Activated CD4-positive, CD25-positive, alpha-beta regulatory T cell treated with anti-CD3 and anti-CD28 coated beads, Interleukin-2, amount 50 U/mL, for 72 hours (primary cell): ENCODE measurements at regions not wholly inside any gene's neighbourhood (a gene's known extent, or its start where the extent isn't known, plus 50 kb on each side); places are given as distances from the start of the nearest gene placed in this dataset.

Source experiments
- DNase-seq: peaks from one replicate; pipeline ENCODE4 v3.0.0; 2021

DNA sequence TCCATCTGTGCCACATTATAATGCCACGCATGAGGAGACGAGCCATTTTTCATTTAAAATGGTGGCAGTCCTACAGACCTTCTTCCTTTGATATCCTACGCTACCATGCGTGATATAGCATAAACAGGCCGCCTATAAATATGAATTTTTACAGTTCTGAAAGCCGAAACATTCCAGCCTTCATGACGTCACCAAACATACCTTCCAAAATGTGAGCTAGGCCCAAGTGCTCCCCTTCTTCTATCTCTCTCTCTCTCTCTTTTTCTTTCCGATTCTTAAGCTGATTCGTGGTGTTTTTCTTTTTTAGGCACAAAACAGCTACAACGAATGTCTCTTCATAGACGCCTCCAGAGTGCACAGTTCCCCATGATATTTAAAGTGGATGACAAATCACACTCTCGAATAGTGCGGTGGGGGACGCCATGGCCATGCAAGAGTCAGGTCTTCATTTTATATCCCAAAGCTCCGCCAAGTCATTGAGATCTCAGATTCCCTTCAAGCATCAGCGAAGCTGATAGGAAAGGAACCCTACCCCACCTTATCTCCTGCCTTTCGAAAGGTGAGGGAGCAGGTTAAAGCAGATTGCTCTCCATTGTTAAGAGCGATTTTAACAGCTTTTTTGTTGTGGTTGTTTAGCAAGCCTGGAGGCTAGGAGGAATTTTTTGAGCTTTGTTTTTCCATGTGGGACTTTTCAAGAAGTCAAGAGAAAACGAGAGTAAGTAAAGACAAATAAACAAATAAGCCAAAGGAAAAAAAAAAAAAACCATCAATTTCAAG lies 436.3 kb downstream of the CMPK2 start:
- DNase-seq, result no peak

DNA sequence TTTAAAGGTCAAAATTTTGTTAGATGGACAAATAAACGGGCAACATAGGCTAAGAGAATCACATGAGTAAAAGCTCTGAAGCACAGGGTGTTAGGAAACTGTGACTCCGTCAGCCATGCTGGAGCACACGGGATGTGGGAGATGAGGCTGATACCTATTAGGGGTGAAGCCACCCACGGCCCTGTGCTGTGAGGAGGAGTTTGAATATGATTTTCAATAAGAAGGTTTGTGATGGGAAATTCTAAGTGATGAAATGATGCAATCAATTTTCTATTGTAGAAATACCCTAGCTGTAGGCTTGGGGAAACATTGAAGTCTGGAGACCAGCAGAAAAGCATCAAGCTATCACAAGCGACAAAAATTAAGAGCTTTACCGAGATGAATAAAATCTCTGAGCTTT lies 431.3 kb downstream of the CMPK2 start:
- no peak for DNase-seq

DNA sequence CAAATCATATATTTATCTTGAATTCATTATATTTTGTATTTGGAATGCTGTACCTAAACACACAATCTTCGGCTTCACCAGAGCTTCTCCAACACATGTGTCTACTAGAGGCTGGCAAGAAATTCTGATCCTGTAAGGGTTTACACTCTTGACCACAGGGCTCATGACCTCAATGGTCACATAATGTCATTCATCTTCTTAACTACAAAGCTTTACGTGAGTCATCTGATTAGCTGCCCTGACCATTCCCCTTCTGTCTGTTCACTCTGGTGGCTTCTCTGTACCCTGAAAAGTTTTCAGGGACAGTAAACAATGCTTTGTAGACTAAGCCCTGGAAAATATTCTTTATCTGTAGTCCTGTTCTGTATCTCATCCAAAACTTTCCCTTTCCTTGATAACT lies 423.9 kb downstream of the CMPK2 start:
- DNase-seq, result no peak

DNA sequence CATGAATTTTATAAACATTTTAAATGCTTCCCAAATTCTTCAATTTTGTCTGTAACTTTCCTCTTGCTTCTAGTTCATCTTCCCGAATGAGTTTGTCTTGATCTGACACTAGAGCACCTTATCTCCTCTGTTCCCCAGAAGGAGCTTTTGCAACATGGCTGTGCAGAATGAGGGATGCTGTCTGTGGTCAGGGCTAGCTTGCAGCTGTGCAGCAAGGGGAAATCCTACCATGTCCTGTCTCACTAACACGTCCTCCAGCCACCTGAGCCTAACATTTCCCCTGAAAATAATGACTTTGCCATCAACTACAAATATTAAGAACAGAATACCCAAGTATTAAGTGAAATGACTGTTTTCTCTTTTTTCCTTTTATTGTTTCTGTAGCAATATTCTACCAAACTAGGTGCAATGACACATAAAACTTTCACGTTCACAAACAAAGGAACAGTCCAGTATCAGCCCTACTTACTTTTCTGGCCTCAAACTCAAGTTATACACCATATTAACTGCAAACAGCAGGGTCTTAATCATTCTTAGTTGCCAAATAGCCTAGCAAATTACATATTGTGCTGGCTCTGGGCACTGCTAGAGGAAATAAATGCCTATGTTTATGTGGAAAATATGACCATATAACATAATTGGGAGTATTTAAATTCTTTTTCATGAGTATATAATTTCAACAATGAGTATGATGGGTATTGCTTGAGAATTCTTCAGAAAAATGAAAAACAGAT lies 423.3 kb downstream of the CMPK2 start:
- no peak for DNase-seq

DNA sequence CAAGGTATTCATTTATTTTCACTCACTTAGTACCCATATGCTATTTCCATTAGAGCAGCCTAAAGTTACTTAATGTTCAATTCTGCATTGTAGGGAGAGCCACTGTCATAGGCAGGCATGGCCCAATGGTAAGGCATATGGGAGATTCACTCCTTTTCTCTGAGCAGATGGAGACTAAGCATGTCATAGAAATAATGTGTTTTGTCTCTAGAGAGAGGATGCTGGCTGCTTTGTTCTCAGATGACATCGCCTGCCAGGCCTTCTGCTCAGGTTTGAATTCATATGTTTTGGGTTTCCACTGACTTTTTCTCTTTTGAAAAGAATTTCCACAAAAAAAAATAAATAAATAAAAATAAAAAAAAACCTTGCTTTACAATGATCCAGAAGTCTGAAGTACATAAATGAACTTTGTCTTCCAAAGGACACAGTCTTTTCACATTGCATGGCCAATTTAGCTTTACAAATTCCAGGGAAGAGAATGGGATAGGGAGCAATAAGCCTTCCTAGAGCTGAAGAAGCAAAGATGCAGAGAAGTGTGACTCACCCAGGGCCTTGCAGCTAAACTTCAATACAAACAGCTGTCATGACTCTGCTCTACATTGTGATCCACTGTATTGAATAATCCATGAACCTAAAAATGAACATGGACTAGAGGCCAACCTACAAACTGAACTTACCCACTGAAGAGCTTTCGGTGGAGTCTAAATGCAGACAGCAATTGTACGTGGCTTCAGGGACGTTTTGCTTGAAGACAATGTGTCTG lies 422.5 kb downstream of the CMPK2 start:
- DNase-seq, result no peak

DNA sequence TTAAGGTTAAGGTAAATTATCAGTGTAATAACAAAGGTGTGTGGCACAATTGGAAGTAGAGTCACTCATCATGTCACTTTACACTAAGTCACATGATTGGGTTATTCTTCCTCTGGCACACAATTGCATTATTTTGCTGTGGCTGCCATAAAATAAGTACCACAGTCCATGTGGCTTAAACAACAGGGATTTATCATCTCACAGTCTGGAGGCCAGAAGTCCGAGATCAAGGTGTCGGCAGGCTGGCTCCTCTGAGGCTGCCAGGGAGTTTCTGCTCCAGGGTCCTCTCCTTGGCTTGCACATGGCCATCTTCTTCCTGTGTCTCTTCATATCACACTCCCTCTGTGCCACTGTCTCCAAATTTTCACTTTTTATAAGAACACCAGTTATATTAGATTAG lies 421.2 kb downstream of the CMPK2 start:
- no peak for DNase-seq

DNA sequence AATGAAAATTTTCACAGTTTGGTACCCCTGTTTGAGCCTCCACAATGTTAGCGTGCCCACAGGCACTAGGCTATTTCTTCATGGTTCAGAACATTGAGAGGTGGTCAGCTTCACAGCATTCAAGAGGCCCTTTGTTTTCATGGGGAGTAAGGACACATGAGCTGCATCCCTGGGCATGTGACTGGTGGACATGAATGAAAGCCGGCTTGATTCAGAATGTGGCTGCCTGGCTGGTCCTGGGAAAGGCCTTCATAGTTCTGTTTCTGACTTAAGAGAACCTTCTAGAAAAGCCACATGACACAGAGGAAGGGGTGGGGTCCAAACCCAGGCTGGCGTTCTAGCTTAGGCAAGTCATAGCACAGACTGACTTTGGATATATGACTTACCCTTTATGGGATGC lies 420.6 kb downstream of the CMPK2 start:
- DNase-seq, result no peak

DNA sequence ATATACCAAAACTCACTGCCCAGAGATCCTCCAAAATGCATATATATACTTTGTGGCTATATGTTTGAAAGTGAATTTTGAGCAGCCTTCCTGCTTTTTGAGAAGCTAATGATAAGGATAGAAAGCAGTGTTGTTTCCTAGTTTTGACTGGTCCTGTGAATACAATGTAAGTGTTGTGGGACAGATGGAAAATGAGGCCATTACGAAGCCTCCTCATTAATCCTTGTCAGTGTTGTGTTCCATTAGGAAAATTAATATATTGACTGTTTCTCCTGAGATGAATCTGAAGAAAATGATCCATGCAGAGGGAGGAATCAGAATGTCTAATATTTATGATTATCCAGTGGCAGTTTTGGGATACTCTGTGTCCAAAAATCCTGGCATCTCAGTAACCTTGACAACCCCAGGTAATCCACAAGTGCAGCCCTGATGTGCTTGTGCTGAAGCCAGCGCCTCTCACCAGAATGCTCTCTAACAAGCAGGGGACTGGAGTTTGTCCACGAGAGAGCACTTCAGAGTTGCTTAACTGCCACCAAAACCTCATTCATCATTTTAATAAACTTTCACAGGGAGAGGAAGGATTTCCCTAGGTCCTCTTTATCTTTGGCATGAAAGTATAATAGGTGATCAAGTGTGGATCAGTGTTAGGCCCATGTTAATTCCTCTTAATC lies 418.6 kb downstream of the CMPK2 start:
- no peak for DNase-seq

DNA sequence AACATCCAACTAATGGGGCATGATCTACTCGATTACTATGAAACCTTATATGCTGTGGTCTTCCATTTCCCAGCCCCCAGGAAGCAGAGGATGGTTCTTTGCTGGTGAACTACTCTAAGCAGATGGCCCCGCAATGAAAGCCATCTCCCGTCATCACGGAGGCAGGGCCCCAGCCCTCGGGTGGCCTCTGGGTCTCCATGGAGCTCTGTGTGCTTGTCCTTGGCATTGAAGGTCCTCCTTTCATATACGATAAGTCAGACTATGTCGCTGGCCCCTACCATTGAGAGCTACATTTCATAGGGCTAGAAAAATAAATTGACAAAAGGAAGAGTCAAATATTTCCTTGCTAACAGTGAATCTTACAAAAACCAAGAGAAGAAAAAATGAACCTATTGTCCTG lies 416.8 kb downstream of the CMPK2 start:
- DNase-seq, result no peak

DNA sequence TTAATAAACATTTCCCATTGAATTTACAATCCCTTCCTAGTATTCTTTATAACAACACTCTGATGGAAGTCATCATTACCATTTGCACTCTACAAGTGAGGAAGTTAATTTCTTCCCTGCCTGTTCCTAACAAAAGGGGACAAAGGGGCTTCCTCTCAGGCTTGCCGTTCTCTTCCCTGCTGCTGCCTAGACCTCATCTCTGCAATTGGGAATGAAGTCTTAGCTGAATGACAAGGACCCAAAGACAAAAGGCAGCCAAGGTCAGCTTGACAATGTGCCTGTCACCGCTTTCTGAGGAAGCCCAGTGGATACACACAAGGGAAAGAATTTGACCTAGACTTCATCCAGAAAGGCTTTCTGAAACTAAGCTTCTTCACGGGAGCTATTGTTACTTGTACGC lies 416.4 kb downstream of the CMPK2 start:
- no peak for DNase-seq

DNA sequence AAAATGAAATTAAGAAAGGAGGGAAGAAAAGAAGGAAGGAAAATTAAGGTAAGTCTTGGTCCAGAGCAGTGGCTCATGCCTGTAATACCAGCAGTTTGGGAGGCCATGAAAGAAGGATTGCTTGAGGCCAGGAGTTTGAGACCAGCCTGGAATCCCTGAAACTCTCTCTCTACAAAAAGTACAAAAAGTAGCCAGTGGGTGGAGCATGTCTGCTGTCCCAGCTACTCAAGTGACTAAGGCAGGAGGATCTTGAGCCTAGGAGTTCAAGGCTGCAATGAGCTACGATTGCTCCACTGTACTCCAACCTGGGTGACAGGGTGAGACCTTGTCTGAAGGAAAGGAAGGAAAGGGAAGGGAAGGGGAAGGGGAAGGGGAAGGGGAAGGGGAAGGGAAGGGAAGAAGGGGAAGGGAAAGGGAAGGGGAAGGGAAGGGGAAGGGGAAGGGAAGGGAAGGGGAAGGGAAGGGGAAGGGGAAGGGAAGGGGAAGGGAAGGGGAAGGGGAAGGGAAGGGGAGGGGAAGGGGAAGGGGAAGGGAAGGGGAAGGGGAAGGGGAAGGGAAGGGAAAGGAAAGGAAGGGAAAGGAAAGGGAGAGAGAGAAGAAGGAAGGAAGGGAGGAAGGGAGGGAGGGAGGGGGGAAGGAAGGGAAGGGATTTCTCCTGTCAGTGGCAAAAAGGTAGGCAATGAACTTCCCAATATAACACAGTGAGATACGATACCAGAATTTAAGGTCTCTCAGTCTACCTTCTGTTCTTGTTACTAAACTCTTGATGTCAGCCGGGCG lies 412.8 kb downstream of the CMPK2 start:
- DNase-seq, result no peak

DNA sequence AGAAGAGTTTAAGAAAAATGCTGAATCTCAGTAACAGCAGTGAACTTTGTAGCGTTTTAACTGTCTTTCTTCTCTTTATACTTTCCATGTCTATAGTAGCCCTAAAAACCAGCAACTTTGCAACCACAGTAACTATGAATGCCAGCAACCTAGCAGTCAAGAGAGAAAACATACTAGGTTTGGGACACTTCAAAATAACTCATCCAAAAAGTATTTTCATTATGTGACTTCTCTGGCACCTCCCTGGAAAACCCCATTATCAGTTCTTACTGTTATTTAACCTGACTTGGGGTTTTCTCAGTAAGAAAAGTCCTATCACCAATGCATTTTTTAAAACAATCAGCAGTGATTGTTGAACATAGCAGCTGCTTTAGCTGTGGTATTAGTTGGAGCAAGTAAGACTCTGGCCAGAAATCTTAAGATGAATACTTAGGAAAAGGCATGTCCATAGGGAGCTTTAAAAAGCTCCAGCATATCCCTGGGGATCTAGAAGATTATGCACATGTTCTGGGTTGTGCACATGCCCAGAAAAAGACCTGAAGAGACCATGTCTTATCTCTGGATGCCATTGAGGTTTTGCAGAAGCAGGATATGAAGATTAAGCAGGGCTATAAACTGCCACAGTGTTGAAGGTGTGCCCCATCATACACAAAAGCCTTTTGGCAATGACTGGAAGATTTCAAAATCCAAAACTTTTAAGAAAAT lies 411.3 kb downstream of the CMPK2 start:
- no peak for DNase-seq

DNA sequence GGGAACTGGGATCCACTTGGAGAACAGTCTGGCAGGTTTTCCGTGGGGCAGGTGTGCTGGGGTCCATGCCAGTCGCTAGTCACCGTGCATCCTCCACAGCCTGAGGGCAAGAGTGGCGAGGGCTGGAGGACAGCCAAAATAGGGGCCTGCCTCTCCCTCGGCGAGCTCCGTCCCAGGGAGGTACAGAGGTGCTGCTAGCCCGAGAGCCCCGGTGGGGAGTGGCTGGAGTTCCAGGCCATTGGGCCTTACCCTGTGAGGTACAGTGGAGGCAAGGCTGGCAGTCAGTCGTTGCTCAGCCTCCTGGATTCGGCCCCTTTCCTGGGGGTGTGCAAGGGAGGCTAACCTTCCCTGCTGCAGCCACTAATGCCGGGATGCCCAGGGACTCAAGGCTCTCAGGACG lies 406.6 kb downstream of the CMPK2 start:
- no peak for DNase-seq

DNA sequence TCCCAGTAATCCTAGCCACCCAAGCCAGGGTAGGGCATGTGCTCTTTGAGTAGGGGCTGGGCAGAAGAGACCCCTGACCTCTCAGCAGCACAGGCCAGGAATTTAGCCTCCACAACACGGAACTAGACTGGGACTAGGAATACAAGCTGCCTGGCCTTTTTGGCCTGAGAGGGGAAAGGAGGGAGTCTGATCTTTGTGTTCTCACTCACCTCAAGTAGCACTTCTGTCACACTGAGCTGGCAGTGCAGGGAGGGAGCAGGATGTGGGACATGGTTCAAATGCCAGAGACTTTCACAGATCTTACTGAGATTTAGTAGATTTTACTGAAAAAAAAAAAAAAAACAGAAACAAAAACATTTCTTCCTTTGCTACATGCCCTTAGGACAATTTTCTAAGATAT lies 395.2 kb downstream of the CMPK2 start:
- no peak for DNase-seq

DNA sequence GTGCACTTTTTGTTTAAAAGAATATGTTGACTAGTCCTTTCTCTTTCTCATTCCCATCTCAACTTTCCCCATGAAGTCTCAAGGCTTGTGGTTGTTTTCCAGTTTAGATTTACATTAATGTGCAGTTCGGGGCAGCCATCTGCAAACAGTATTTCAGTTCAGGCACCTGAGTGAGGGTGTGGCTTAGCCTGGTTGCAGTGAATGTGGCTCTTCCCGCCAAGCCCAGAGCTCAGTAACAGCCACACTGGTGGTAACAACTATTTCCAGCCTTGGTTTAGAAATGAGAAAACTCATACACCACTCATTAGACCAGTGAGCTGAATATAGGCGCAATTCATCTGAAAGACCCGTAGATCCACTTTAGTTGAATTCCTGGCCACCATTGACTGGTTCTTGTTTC lies 394.3 kb downstream of the CMPK2 start:
- no peak for DNase-seq

DNA sequence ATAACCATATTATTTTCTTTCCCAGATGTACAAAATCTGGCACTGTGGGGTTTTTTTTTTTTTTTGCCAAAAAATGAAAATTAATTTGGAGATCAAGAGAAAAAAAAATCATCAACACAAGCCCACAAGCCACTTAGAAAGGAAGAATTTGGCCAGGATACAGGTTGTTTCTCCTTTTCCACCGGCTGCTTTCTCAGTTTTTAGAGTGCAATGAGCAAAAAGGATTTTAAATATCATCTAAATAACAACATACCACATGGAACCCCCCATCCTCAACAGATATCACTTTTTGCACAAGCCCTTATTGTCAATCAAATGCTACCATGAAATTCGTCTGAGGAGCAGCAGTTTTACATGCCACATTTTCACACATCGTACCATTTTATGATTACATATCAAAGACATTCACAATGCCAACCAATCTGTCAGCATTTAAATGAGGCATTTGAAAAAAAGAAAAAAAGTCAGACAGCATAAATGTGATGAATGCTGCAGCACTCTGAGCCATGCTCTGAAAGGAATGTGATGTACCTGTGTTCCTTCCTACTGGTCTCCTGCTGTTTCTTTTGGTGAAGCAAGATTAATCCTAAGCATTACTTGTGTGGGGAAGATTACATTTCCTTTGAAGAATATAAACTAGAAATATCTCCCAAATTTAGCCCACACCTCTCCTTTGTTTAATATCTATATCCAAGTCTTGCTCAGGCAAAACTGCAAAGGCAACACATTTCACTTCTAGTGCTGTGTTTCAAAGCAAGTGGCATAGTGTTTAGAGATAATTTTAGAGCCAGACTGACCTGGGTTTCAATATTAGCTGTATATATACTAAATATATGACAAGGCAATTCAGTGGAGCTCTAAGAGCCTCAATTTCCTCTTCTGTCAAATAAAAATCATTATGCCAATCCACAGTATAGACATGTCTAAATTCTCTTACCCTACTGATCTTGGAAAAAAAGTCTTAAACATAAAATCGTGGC lies 391.3 kb downstream of the CMPK2 start:
- DNase-seq, result no peak

DNA sequence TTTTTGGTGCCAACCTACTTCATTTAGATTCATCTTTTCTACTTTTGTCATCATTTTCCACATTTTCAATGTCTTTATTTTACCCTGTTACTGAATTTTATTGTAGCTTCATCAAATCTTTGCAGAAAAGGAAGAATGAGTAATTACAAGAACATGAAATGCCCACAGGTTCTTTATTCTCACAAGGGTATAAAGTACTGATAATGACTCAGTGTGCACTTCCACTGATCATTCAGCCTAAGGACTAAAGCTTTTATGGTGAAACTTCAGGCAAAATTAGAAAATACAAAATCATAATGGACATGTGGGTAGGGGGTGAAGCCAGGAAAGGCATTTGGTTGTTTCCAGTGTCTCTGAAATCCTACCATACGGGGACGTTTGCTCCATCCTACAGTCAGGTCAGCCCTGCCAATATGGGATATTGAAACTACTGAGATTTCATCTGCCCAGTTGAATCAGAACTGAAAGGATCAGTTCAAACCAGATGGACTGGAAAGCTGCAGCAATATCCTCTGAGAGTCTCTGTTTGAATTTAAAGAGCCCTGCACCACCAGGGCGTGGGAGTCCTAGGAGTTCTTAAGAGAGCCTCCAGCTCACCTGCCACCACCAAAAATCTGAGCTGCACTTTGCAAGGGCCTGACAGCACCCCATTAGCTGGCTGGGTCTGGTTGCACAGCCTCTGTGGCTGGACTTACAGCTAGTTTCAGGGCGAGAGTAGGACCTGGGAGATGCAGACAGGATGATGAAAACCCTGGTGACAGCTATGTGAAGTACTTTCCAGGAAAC lies 390.4 kb downstream of the CMPK2 start:
- no peak for DNase-seq

DNA sequence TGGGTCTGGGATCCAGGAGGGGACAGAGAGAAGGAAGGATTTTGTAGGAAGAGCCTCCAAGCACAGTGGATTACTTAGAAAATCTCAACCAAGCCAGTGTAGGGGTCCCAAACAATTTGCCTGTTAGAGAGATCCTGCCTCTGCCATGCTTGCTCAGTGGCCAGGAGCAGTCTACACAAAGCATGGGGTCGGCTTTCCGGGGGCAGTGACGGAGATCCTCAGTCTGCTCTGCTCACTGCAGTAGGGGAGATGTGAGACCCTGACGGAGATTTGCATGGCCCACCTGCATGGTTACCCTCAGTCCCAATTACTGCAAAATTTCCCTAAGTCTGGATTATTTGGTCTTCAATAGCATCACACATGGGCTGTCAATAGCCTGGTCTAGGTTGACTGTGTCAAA lies 385.2 kb downstream of the CMPK2 start:
- DNase-seq, result no peak

DNA sequence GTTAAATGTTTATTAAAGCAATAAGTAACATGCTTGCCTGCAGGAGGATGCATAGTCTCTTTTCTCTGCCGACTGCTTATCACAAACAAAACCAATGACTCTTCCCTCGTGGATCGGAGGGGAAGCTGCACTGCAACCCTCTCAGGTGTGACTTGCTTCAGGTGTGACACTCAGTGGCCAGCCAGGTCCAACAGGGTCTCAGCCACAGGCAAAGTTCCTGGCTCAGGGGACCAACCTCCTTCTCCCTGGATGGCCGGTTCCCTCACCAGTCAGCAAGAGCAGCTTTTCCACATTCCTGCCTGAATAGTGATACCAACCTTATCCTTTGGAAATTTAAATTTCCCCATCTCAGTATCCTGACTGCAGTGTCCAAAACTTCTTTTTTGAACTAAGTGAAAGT lies 383.5 kb downstream of the CMPK2 start:
- no peak for DNase-seq

DNA sequence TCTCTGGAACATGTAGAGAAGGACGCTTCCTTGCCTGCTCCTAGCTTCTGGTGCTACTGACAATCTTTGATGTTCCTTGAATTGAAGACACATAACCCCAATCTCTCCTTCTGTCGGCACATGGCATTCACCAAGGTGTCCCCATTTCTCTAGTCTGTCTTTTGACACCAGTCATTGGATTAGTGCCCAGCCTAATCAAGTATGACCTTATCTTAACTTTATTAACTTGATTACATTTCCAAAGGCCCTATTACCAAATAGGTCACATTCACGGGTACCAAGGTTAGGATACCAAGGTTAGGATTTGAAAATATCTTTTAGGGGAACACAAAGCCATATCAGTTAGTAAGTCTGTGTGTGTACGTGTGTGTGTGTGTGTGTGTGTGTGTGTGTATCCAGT lies 377.9 kb downstream of the CMPK2 start:
- DNase-seq, result no peak
